Ishikawa (cell line): ENCODE measurements at regions not wholly inside any gene's neighbourhood (a gene's known extent, or its start where the extent isn't known, plus 50 kb on each side); places are given as distances from the start of the nearest gene placed in this dataset.

ENCODE experiments used
- CEBPB ChIP-seq: IDR thresholded peaks from 2 replicates; pipeline ENCODE4 v1.6.1; 2012
- EGR1 ChIP-seq: IDR thresholded peaks from 2 replicates; pipeline ENCODE4 v1.6.1; 2012
- EP300 ChIP-seq: IDR thresholded peaks from 2 replicates; pipeline ENCODE4 v1.6.1; 2012; ENCODE audit warnings: borderline replicate concordance
- FOXM1 ChIP-seq: IDR thresholded peaks from 2 replicates; pipeline ENCODE4 v1.6.1; 2012; ENCODE audit warnings: low read depth, borderline replicate concordance
- MAX ChIP-seq: IDR thresholded peaks from 2 replicates; pipeline ENCODE4 v1.6.1; 2012
- RAD21 ChIP-seq: IDR thresholded peaks from 2 replicates; pipeline ENCODE4 v1.6.1; 2012; ENCODE audit warnings: low read depth
- TAF1 ChIP-seq: IDR thresholded peaks from 2 replicates; pipeline ENCODE4 v1.6.1; 2012; ENCODE audit warnings: low read depth, mild to moderate bottlenecking
- TCF12 ChIP-seq: IDR thresholded peaks from 2 replicates; pipeline ENCODE4 v1.6.1; 2012; ENCODE audit warnings: low read depth
- TEAD4 ChIP-seq: IDR thresholded peaks from 2 replicates; pipeline ENCODE4 v1.6.1; 2012
- YY1 ChIP-seq: IDR thresholded peaks from 2 replicates; pipeline ENCODE4 v1.6.1; 2012; ENCODE audit warnings: low read depth
- ZBTB7A ChIP-seq: IDR thresholded peaks from 2 replicates; pipeline ENCODE4 v1.6.1; 2012; ENCODE audit warnings: low read depth
- TF ChIP-seq, protein P1 (sequence below): IDR thresholded peaks from 2 replicates; pipeline ENCODE4 v1.6.1; 2012; ENCODE audit warnings: low read depth, mild to moderate bottlenecking

DNA sequence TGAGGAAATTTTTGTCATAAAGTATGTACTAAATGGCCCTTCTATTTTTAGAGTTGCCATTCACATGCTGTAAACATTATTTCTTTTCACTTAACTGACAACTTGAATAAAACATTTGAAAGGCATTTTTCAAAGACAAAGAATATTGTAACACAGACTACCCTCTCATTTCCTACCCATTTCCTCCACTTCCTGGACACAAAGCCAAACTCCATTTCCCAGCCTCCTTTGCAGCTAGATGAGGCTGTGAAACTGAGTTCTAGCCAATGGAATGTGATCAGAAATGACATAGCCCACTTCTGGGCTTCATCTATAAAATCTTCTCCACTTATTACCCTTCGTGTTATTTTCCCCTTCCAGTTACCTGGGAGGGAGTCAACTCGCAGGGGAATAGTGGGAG, 288.9 kb upstream of the DPH6 start:
- TF ChIP-seq, protein P1, sequence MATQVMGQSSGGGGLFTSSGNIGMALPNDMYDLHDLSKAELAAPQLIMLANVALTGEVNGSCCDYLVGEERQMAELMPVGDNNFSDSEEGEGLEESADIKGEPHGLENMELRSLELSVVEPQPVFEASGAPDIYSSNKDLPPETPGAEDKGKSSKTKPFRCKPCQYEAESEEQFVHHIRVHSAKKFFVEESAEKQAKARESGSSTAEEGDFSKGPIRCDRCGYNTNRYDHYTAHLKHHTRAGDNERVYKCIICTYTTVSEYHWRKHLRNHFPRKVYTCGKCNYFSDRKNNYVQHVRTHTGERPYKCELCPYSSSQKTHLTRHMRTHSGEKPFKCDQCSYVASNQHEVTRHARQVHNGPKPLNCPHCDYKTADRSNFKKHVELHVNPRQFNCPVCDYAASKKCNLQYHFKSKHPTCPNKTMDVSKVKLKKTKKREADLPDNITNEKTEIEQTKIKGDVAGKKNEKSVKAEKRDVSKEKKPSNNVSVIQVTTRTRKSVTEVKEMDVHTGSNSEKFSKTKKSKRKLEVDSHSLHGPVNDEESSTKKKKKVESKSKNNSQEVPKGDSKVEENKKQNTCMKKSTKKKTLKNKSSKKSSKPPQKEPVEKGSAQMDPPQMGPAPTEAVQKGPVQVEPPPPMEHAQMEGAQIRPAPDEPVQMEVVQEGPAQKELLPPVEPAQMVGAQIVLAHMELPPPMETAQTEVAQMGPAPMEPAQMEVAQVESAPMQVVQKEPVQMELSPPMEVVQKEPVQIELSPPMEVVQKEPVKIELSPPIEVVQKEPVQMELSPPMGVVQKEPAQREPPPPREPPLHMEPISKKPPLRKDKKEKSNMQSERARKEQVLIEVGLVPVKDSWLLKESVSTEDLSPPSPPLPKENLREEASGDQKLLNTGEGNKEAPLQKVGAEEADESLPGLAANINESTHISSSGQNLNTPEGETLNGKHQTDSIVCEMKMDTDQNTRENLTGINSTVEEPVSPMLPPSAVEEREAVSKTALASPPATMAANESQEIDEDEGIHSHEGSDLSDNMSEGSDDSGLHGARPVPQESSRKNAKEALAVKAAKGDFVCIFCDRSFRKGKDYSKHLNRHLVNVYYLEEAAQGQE, result no peak
- TF ChIP-seq EP300 (no peak), MAX (no peak), TCF12 (no peak), TAF1 (no peak), ZBTB7A (no peak), RAD21 (no peak), FOXM1 (no peak), CEBPB (no peak), EGR1 (no peak), TEAD4 (no peak), YY1 (no peak)
